GM12878 (cell line): ENCODE measurements at regions not wholly inside any gene's neighbourhood (a gene's known extent, or its start where the extent isn't known, plus 50 kb on each side); places are given as distances from the start of the nearest gene placed in this dataset.

Experiments
- DPF2 ChIP-seq: fragments of 450-650 bp; IDR thresholded peaks from 2 replicates; pipeline ENCODE4 v1.6.1; 2017; ENCODE audit warnings: mild to moderate bottlenecking
- KDM1A ChIP-seq: fragments of 200-600 bp; sonication (generic); IDR thresholded peaks from 2 replicates; pipeline ENCODE4 v1.6.1; 2016; ENCODE audit warnings: borderline replicate concordance
- MEF2A ChIP-seq: IDR thresholded peaks from 2 replicates; pipeline ENCODE4 v1.6.1; 2011; ENCODE audit warnings: low read depth, mild to moderate bottlenecking, low read length, moderate library complexity; ENCODE audit not compliant: insufficient read depth
- NBN ChIP-seq: fragments of 450-650 bp; IDR thresholded peaks from 2 replicates; pipeline ENCODE4 v1.6.1; 2016
- NR2C1 ChIP-seq: fragments of 450-650 bp; IDR thresholded peaks from 2 replicates; pipeline ENCODE4 v1.6.1; 2017; ENCODE audit warnings: antibody characterized with exemption, mild to moderate bottlenecking, moderate library complexity
- ZNF622 ChIP-seq: fragments of 450-650 bp; IDR thresholded peaks from 2 replicates; pipeline ENCODE4 v1.6.1; 2017; ENCODE audit warnings: mild to moderate bottlenecking, inconsistent platforms
- TF ChIP-seq, protein P1 (sequence below): fragments of 450-650 bp; formaldehyde crosslinking; IDR thresholded peaks from 2 replicates; pipeline ENCODE4 v1.5.0; 2022; ENCODE audit warnings: mild to moderate bottlenecking, missing genetic modification characterization
- TF ChIP-seq, protein P2 (sequence below): fragments of 450-650 bp; IDR thresholded peaks from 2 replicates; pipeline ENCODE4 v1.6.1; 2017; ENCODE audit warnings: borderline replicate concordance
- TF ChIP-seq, protein P3 (sequence below): IDR thresholded peaks from 2 replicates; pipeline ENCODE4 v1.6.1; 2012; ENCODE audit warnings: low read depth, low read length, improper control_type of control experiment
- TF ChIP-seq, protein P4 (sequence below): fragments of 450-650 bp; IDR thresholded peaks from 2 replicates; pipeline ENCODE4 v1.6.1; 2017; ENCODE audit warnings: low read depth, mild to moderate bottlenecking, moderate library complexity

DNA sequence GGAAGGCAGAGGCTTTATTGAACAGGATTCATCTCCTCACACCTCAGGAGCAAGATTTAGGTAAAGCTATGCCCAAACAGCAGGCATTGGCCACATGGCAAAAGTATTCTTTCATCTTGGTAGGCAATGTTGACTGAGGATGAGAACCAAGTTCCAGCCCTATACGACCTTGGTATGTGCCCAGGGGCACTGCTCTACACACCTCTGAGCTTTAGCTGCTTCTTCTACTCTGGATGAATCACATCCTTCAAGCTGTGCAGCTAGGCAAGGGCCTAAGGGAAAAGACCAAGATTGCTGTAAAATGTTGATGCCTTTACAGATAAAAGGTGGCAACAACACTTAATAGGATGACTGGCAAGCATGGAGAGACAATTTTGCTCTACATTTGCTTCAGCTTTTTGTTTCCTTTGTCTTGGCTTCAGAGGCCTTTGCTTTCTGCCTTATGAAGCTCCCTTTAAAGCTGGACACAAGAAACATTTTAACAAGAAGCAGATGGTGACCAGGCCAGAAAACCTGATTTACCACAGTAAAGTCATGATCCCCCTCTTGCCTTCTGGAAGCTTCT lies 183.3 kb upstream of the KITLG start (continued):
- TF ChIP-seq, protein P1, sequence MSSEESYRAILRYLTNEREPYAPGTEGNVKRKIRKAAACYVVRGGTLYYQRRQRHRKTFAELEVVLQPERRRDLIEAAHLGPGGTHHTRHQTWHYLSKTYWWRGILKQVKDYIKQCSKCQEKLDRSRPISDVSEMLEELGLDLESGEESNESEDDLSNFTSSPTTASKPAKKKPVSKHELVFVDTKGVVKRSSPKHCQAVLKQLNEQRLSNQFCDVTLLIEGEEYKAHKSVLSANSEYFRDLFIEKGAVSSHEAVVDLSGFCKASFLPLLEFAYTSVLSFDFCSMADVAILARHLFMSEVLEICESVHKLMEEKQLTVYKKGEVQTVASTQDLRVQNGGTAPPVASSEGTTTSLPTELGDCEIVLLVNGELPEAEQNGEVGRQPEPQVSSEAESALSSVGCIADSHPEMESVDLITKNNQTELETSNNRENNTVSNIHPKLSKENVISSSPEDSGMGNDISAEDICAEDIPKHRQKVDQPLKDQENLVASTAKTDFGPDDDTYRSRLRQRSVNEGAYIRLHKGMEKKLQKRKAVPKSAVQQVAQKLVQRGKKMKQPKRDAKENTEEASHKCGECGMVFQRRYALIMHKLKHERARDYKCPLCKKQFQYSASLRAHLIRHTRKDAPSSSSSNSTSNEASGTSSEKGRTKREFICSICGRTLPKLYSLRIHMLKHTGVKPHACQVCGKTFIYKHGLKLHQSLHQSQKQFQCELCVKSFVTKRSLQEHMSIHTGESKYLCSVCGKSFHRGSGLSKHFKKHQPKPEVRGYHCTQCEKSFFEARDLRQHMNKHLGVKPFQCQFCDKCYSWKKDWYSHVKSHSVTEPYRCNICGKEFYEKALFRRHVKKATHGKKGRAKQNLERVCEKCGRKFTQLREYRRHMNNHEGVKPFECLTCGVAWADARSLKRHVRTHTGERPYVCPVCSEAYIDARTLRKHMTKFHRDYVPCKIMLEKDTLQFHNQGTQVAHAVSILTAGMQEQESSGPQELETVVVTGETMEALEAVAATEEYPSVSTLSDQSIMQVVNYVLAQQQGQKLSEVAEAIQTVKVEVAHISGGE (CRISPR knock-in tag) = no peak
- TF ChIP-seq, protein P2, sequence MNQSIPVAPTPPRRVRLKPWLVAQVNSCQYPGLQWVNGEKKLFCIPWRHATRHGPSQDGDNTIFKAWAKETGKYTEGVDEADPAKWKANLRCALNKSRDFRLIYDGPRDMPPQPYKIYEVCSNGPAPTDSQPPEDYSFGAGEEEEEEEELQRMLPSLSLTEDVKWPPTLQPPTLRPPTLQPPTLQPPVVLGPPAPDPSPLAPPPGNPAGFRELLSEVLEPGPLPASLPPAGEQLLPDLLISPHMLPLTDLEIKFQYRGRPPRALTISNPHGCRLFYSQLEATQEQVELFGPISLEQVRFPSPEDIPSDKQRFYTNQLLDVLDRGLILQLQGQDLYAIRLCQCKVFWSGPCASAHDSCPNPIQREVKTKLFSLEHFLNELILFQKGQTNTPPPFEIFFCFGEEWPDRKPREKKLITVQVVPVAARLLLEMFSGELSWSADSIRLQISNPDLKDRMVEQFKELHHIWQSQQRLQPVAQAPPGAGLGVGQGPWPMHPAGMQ = no peak
- no peak for TF ChIP-seq ZNF622
- TF ChIP-seq NR2C1 = no peak
- TF ChIP-seq KDM1A = no peak
- TF ChIP-seq, protein P3, sequence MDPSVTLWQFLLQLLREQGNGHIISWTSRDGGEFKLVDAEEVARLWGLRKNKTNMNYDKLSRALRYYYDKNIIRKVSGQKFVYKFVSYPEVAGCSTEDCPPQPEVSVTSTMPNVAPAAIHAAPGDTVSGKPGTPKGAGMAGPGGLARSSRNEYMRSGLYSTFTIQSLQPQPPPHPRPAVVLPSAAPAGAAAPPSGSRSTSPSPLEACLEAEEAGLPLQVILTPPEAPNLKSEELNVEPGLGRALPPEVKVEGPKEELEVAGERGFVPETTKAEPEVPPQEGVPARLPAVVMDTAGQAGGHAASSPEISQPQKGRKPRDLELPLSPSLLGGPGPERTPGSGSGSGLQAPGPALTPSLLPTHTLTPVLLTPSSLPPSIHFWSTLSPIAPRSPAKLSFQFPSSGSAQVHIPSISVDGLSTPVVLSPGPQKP = no peak
- TF ChIP-seq NBN = no peak
- no peak for TF ChIP-seq MEF2A
- no peak for TF ChIP-seq DPF2
- TF ChIP-seq, protein P4, sequence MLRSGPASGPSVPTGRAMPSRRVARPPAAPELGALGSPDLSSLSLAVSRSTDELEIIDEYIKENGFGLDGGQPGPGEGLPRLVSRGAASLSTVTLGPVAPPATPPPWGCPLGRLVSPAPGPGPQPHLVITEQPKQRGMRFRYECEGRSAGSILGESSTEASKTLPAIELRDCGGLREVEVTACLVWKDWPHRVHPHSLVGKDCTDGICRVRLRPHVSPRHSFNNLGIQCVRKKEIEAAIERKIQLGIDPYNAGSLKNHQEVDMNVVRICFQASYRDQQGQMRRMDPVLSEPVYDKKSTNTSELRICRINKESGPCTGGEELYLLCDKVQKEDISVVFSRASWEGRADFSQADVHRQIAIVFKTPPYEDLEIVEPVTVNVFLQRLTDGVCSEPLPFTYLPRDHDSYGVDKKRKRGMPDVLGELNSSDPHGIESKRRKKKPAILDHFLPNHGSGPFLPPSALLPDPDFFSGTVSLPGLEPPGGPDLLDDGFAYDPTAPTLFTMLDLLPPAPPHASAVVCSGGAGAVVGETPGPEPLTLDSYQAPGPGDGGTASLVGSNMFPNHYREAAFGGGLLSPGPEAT = no peak
- TF ChIP-seq, all 136 proteins: peak for 0
